Lower leg skin (tissue), 4 donors: ENCODE measurements at regions not wholly inside any gene's neighbourhood (a gene's known extent, or its start where the extent isn't known, plus 50 kb on each side); places are given as distances from the start of the nearest gene placed in this dataset.

Source experiments
- DNase-seq, 2 donors: peaks; one replicate each; pipeline ENCODE4 v3.0.0-alpha.2; 2019; ENCODE audit warnings: low spot score in 2 of 2
- H3K4me3 ChIP-seq: fragments of 200-600 bp; sonication (generic); 2 replicates; pipeline ENCODE4 v1.5.1; 2017; ENCODE audit warnings: mild to moderate bottlenecking, low read depth; ENCODE audit not compliant: poor library complexity, severe bottlenecking
- CTCF ChIP-seq, 3 donors: fragments of 450-650 bp; IDR thresholded peaks; one replicate each; pipeline ENCODE4 v1.5.1; 2016; ENCODE audit warnings: antibody characterized with exemption in 3 of 3, mild to moderate bottlenecking in 3 of 3, moderate library complexity in 2 of 3
- POLR2A ChIP-seq, 2 donors: fragments of 450-650 bp; IDR thresholded peaks; one replicate each; pipeline ENCODE4 v1.6.1; 2016 to 2017; ENCODE audit warnings: antibody characterized with exemption in 2 of 2, mild to moderate bottlenecking in 1 of 2, moderate library complexity in 1 of 2
- WGBS, 2 donors: methylation state at CpG; one replicate each; pipeline ENCODE4 v1.1.5; 2018; 5-methylcytosine and 5-hydroxymethylcytosine counted together
- intact Hi-C: fragments of 100-400 bp; cut with DNase I; formaldehyde crosslinking; loops from one replicate; pipeline ENCODE4 v1.15.0; 2023; ENCODE audit warnings: low total_unique reads

DNA sequence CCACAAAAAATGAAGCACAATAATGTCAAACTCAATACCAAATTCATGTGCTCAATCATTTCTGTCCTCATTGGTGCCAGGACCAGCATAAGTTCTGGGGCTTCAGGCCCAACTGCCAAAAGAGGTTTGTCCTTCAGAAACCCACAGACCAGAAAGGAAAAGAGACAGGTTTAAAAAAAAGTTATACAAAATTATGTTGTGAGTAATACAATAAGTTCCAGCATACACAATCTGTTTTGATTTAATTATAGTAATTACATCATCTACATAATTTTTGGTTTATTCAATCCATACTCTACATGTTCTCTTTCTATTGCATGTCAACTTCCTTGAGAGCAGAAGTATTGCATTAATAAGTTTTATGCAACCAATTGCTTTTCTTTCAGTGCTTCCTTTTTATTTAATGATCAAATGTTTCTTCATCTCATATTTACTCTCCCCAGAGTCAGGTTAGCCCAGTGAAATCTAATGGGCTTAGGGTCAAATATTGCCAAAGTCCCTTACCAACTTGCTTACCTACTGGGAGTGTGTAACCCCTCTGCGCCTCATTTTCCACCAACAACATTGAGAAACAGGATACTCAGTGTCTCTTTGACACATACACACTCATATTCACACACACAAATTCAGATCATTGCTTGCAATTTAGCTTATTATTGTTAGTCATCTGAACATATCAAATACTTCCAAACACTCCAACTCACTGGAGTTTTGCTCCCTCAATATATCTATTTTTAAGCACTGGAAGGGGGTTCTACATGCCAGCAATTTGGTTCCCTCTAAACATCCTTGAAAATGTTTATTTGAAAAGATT is 424.4 kb upstream of the MARCKS start:
- no peak for DNase-seq
- TF ChIP-seq CTCF (IDR thresholded peaks at IDR 0.05): no peak
- no peak for TF ChIP-seq POLR2A (IDR thresholded peaks at IDR 0.05)
- 69 to 70% methylated on average over 1 of the region's 1 CpG for WGBS, 2 donors
- no peak overlapping the region for H3K4me3 ChIP-seq
- intact Hi-C loops: no loop called here

DNA sequence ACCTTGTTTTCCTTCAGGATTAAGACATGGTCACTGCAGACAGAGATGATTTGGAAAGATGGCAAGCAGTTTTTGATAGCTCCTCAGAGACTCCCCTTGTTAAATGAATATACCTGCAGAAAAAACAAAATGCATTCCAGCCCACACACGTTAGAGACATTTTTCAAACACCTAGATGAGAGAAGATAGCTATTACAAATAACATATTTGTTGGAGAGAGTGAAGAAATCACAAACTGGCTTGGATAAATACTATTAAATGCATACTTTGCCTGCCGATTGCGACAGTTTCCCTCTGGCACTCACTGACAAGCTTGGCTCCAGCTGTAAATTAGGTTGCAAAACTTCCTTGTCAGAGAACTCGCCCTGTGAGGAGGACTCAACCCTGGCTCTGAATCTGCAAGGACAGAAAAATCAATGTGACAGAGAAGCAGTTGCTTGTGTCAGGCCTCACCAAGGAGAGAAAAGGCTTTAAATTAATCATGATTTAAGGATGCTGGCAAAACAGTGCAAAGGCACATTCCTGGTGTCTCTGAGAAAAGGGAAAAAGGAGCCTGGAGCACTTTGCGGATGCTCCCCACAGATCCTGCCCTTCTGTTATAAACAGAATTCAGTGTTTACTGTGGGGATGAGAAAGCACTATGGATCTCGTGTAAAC is 423.7 kb upstream of the MARCKS start:
- intact Hi-C loops: no loop called here
- H3K4me3 ChIP-seq: no peak overlapping the region
- DNase-seq: peak; percentile 85 to 94
- WGBS, 2 donors: 18 to 26% methylated on average over 6 of the region's 6 CpGs
- TF ChIP-seq POLR2A (IDR thresholded peaks at IDR 0.05) (no peak), CTCF (IDR thresholded peaks at IDR 0.05) (no peak)

DNA sequence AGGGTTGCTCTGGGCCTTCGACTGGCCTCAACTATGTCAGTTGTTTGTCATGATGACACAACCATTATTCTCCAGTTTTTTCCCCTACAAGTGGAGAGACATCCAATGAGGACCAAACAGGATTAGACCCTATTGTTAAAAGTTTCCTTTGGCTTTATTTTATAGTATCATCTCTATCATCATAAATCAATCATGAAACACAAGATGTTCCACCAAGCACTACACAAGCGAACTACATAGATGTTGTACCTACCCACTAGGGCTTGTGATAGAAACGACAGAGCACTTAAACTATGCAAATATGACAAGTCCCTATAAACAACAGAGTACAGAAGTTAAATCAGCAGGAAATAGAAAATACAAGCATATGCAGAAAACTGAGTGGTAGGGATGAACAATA is 422.5 kb upstream of the MARCKS start:
- DNase-seq: no peak
- intact Hi-C loops: no loop called here
- 67 to 75% methylated on average over 3 of the region's 3 CpGs for WGBS, 2 donors
- H3K4me3 ChIP-seq: no peak overlapping the region
- no peak for TF ChIP-seq POLR2A (IDR thresholded peaks at IDR 0.05)
- no peak for TF ChIP-seq CTCF (IDR thresholded peaks at IDR 0.05)

DNA sequence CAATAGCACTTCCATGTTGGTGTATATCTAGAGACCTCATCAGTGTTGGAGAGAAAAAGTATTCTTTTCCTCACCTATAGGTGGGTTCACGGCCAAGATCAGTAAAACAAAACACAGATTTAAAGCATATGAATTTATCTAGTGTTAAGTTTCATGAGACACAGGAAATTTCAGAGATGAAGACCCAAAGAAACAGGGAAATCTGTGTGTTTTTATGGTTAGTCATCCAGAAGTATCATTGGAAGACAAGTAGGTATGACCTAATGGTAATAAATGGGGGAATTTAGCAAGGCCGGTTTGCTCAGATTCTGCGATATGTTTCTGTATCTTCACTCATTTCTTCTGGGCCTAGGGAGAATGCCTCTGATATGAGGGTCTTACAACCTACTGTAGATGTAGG is 419.6 kb upstream of the MARCKS start:
- 47 to 48% methylated on average over 3 of the region's 3 CpGs for WGBS, 2 donors
- TF ChIP-seq POLR2A (IDR thresholded peaks at IDR 0.05): no peak
- no peak for TF ChIP-seq CTCF (IDR thresholded peaks at IDR 0.05)
- H3K4me3 ChIP-seq: no peak overlapping the region
- DNase-seq: no peak
- intact Hi-C loops: no loop called here

DNA sequence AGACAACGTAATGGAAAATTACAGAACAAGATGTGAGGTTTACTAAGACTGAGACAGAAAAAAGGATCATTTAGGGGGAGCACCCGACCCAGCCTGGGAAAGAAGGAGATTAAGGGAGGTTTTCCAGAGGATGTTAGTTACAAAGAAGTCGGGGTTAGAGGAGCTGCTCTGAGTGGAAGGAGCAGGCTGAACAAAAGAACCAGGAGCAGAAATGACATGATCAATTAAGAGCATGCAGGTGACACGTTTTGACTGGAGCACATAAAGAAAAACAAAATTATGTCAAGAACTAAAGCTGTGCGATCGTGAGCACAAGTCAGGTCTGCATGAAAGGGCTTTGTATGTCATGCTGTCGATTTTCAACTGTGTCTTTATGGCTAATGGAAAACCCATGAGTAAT is 417.3 kb upstream of the MARCKS start:
- TF ChIP-seq POLR2A (IDR thresholded peaks at IDR 0.05): no peak
- no peak for TF ChIP-seq CTCF (IDR thresholded peaks at IDR 0.05)
- intact Hi-C loops: no loop called here
- no peak for DNase-seq
- H3K4me3 ChIP-seq: no peak overlapping the region
- WGBS, 2 donors: 87% methylated on average over 7 of the region's 7 CpGs
